ENCODE measurements at regions not wholly inside any gene's neighbourhood (a gene's known extent, or its start where the extent isn't known, plus 50 kb on each side); places are given as distances from the start of the nearest gene placed in this dataset.

GRCh38 chr10:89097226-89097625 lies 106.6 kb downstream of the FAS start:
- Histone ChIP-seq H2AFZ (ENCODE audit: low read depth, low read length) (no peak overlapping the region), H2BK120ac (ENCODE audit: low read depth, low read length) (no peak overlapping the region), H3K4ac (ENCODE audit: low read depth in 1 of 2, low read length in 2 of 2) (no peak overlapping the region), H4K8ac (ENCODE audit: low read length) (no peak overlapping the region), H3K9me3 (ENCODE audit: control insufficient read depth, low read length) (no peaks in the 10 kb centered on the region), H3K27me3 (ENCODE audit: control insufficient read depth in 1 of 2, insufficient read depth in 1 of 2, low read length in 2 of 2) (no peaks in the 10 kb centered on the region), H3K4me3 (ENCODE audit: insufficient read depth in 1 of 2, low read depth in 1 of 2, low read length in 2 of 2) (no peak overlapping the region), H3K9ac (ENCODE audit: low read length) (no peak overlapping the region), H2BK15ac (ENCODE audit: low read depth, poor library complexity, severe bottlenecking) (no peak overlapping the region), H3K36me3 (ENCODE audit: control insufficient read depth in 1 of 2, insufficient read depth in 2 of 2, low read depth in 1 of 2, low read length in 2 of 2) (no peaks in the 10 kb centered on the region), H3K14ac (ENCODE audit: low read length in 2 of 2) (no peak overlapping the region), H2BK12ac (ENCODE audit: low read length in 2 of 2) (no peak overlapping the region), H4K91ac (ENCODE audit: low read length) (no peak overlapping the region), H3K4me2 (ENCODE audit: low read length, poor library complexity, severe bottlenecking) (no peak overlapping the region), H2BK5ac (ENCODE audit: low read depth, low read length, poor library complexity, severe bottlenecking) (no peak overlapping the region), H3K18ac (ENCODE audit: low read depth in 1 of 2, low read length in 2 of 2) (no peak overlapping the region), H3K27ac (ENCODE audit: low read length, poor library complexity, severe bottlenecking) (no peak overlapping the region), H3K4me1 (ENCODE audit: control insufficient read depth, insufficient read depth, low read depth, low read length) (no peaks in the 10 kb centered on the region), H2AK5ac (ENCODE audit: low read length, severe bottlenecking) (no peak overlapping the region), H3K79me1 (replicated peaks; ENCODE audit: low read length, poor library complexity, severe bottlenecking) (no peaks in the 10 kb centered on the region), H3K23ac (ENCODE audit: low read length in 2 of 2) (no peak overlapping the region)
- DNase-seq, result no peak
- 91% methylated on average over 2 of the region's 2 CpGs for WGBS

- H2BK120ac ChIP-seq (ENCODE audit: low read depth, low read length), result no peak overlapping the region
- H2BK12ac ChIP-seq (ENCODE audit: low read length in 2 of 2), result no peak overlapping the region
- no peak overlapping the region for H3K27ac ChIP-seq (ENCODE audit: low read length, poor library complexity, severe bottlenecking)
- H3K36me3 ChIP-seq (ENCODE audit: control insufficient read depth in 1 of 2, insufficient read depth in 2 of 2, low read depth in 1 of 2, low read length in 2 of 2), result no peaks in the 10 kb centered on the region
- no peak overlapping the region for H3K9ac ChIP-seq (ENCODE audit: low read length)
- no peak overlapping the region for H3K4me3 ChIP-seq (ENCODE audit: insufficient read depth in 1 of 2, low read depth in 1 of 2, low read length in 2 of 2)
- H3K14ac ChIP-seq (ENCODE audit: low read length in 2 of 2), result no peak overlapping the region
- H2AFZ ChIP-seq (ENCODE audit: low read depth, low read length), result no peak overlapping the region
- H4K91ac ChIP-seq (ENCODE audit: low read length), result no peak overlapping the region
- H3K9me3 ChIP-seq (ENCODE audit: control insufficient read depth, low read length), result no peaks in the 10 kb centered on the region
- no peak overlapping the region for H3K4ac ChIP-seq (ENCODE audit: low read depth in 1 of 2, low read length in 2 of 2)
- H2AK5ac ChIP-seq (ENCODE audit: low read length, severe bottlenecking), result no peak overlapping the region
- DNase-seq, result no peak
- no peak overlapping the region for H2BK5ac ChIP-seq (ENCODE audit: low read depth, low read length, poor library complexity, severe bottlenecking)
- H2BK15ac ChIP-seq (ENCODE audit: low read depth, poor library complexity, severe bottlenecking), result no peak overlapping the region
- no peaks in the 10 kb centered on the region for H3K27me3 ChIP-seq (ENCODE audit: control insufficient read depth in 1 of 2, insufficient read depth in 1 of 2, low read length in 2 of 2)
- WGBS, result no CpG with 5 or more reads among the region's 1 CpG
- no peak overlapping the region for H4K8ac ChIP-seq (ENCODE audit: low read length)
- no peaks in the 10 kb centered on the region for H3K79me1 ChIP-seq (replicated peaks; ENCODE audit: low read length, poor library complexity, severe bottlenecking)
- no peak overlapping the region for H3K23ac ChIP-seq (ENCODE audit: low read length in 2 of 2)
- H3K4me2 ChIP-seq (ENCODE audit: low read length, poor library complexity, severe bottlenecking), result no peak overlapping the region
- no peaks in the 10 kb centered on the region for H3K4me1 ChIP-seq (ENCODE audit: control insufficient read depth, insufficient read depth, low read depth, low read length)
- H3K18ac ChIP-seq (ENCODE audit: low read depth in 1 of 2, low read length in 2 of 2), result no peak overlapping the region
Measured at GRCh38 chr10:89095701-89096391, 105.2 kb downstream of the FAS start.

- H3K27ac ChIP-seq (ENCODE audit: low read length, poor library complexity, severe bottlenecking), result no peak overlapping the region
- H2BK12ac ChIP-seq (ENCODE audit: low read length in 2 of 2), result no peak overlapping the region
- DNase-seq, result no peak
- H3K18ac ChIP-seq (ENCODE audit: low read depth in 1 of 2, low read length in 2 of 2), result no peak overlapping the region
- no peak overlapping the region for H2AFZ ChIP-seq (ENCODE audit: low read depth, low read length)
- H3K23ac ChIP-seq (ENCODE audit: low read length in 2 of 2), result no peak overlapping the region
- no peaks in the 10 kb centered on the region for H3K79me1 ChIP-seq (replicated peaks; ENCODE audit: low read length, poor library complexity, severe bottlenecking)
- H3K4me3 ChIP-seq (ENCODE audit: insufficient read depth in 1 of 2, low read depth in 1 of 2, low read length in 2 of 2), result no peak overlapping the region
- WGBS, result 90% methylated on average over 3 of the region's 3 CpGs
- H4K91ac ChIP-seq (ENCODE audit: low read length), result no peak overlapping the region
- H4K8ac ChIP-seq (ENCODE audit: low read length), result no peak overlapping the region
- no peak overlapping the region for H3K4me2 ChIP-seq (ENCODE audit: low read length, poor library complexity, severe bottlenecking)
- H3K4me1 ChIP-seq (ENCODE audit: control insufficient read depth, insufficient read depth, low read depth, low read length), result no peaks in the 10 kb centered on the region
- H2BK120ac ChIP-seq (ENCODE audit: low read depth, low read length), result no peak overlapping the region
- no peaks in the 10 kb centered on the region for H3K27me3 ChIP-seq (ENCODE audit: control insufficient read depth in 1 of 2, insufficient read depth in 1 of 2, low read length in 2 of 2)
- H3K9ac ChIP-seq (ENCODE audit: low read length), result no peak overlapping the region
- H3K4ac ChIP-seq (ENCODE audit: low read depth in 1 of 2, low read length in 2 of 2), result no peak overlapping the region
- H2BK15ac ChIP-seq (ENCODE audit: low read depth, poor library complexity, severe bottlenecking), result no peak overlapping the region
- H2BK5ac ChIP-seq (ENCODE audit: low read depth, low read length, poor library complexity, severe bottlenecking), result no peak overlapping the region
- no peak overlapping the region for H2AK5ac ChIP-seq (ENCODE audit: low read length, severe bottlenecking)
- no peak overlapping the region for H3K14ac ChIP-seq (ENCODE audit: low read length in 2 of 2)
- no peaks in the 10 kb centered on the region for H3K36me3 ChIP-seq (ENCODE audit: control insufficient read depth in 1 of 2, insufficient read depth in 2 of 2, low read depth in 1 of 2, low read length in 2 of 2)
- H3K9me3 ChIP-seq (ENCODE audit: control insufficient read depth, low read length), result no peaks in the 10 kb centered on the region
Measured at GRCh38 chr10:89093728-89094127, 103.1 kb downstream of the FAS start.

GRCh38 chr10:89092981-89093380 lies 102.4 kb downstream of the FAS start:
- Histone ChIP-seq H2BK5ac (ENCODE audit: low read depth, low read length, poor library complexity, severe bottlenecking) (no peak overlapping the region), H2BK12ac (ENCODE audit: low read length in 2 of 2) (peak overlapping the region in 1 of 2 experiments; percentile 49), H3K23ac (ENCODE audit: low read length in 2 of 2) (no peak overlapping the region), H3K4me1 (ENCODE audit: control insufficient read depth, insufficient read depth, low read depth, low read length) (no peaks in the 10 kb centered on the region), H3K9ac (ENCODE audit: low read length) (no peak overlapping the region), H3K27me3 (ENCODE audit: control insufficient read depth in 1 of 2, insufficient read depth in 1 of 2, low read length in 2 of 2) (no peaks in the 10 kb centered on the region), H3K4me3 (ENCODE audit: insufficient read depth in 1 of 2, low read depth in 1 of 2, low read length in 2 of 2) (no peak overlapping the region), H3K4me2 (ENCODE audit: low read length, poor library complexity, severe bottlenecking) (no peak overlapping the region), H3K18ac (ENCODE audit: low read depth in 1 of 2, low read length in 2 of 2) (no peak overlapping the region), H2AK5ac (ENCODE audit: low read length, severe bottlenecking) (no peak overlapping the region), H3K79me1 (replicated peaks; ENCODE audit: low read length, poor library complexity, severe bottlenecking) (no peaks in the 10 kb centered on the region), H3K27ac (ENCODE audit: low read length, poor library complexity, severe bottlenecking) (no peak overlapping the region), H3K36me3 (ENCODE audit: control insufficient read depth in 1 of 2, insufficient read depth in 2 of 2, low read depth in 1 of 2, low read length in 2 of 2) (no peaks in the 10 kb centered on the region), H3K4ac (ENCODE audit: low read depth in 1 of 2, low read length in 2 of 2) (no peak overlapping the region), H2BK15ac (ENCODE audit: low read depth, poor library complexity, severe bottlenecking) (no peak overlapping the region), H2AFZ (ENCODE audit: low read depth, low read length) (no peak overlapping the region), H4K8ac (ENCODE audit: low read length) (no peak overlapping the region), H3K9me3 (ENCODE audit: control insufficient read depth, low read length) (no peaks in the 10 kb centered on the region), H2BK120ac (ENCODE audit: low read depth, low read length) (no peak overlapping the region), H4K91ac (ENCODE audit: low read length) (no peak overlapping the region), H3K14ac (ENCODE audit: low read length in 2 of 2) (no peak overlapping the region)
- DNase-seq, result no peak
- 89% methylated on average over 3 of the region's 4 CpGs for WGBS
